ENCODE measurements at regions not wholly inside any gene's neighbourhood (a gene's known extent, or its start where the extent isn't known, plus 50 kb on each side); places are given as distances from the start of the nearest gene placed in this dataset.

DNA sequence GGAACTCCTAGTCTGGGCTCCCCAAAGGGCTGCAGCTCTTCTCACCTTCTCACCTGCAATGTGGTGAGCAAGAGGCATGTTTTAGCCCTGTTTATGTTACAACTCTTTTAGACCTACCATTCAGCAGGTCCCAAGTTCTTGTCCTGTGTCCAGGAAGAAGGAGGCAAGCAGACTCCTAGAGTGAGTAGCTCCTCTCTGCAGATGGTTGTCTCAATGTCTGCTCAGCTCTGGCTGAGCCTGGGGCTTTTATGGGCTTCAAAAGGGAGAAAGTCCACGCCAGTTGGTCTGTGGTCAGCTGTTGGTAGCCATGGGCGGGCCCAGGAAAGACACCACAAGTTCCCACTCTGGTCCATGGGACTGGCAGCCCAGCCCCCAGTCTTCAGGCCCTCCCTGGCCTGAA lies 148.1 kb upstream of the HS6ST1 start:
- H3K79me2 ChIP-seq (ENCODE audit: control insufficient read depth, insufficient read depth, low read length), result no peaks in the 10 kb centered on the region
- no peak overlapping the region for H2AFZ ChIP-seq (ENCODE audit: control insufficient read depth, low read length)
- DNase-seq (ENCODE audit: low read depth, low spot score) (no peak), FAIRE-seq (no peak)
- no peaks in the 10 kb centered on the region for H3K36me3 ChIP-seq (ENCODE audit: control insufficient read depth in 2 of 2, extremely low read depth in 1 of 2, insufficient read depth in 2 of 2, low read length in 2 of 2)
- no peak overlapping the region for H3K27ac ChIP-seq (ENCODE audit: control insufficient read depth, insufficient read depth, low read length)
- H3K9me3 ChIP-seq (ENCODE audit: control insufficient read depth, low read depth, low read length), result peaks cover 8% of the 10 kb centered on the region
- no peaks in the 10 kb centered on the region for H3K27me3 ChIP-seq (ENCODE audit: control insufficient read depth, extremely low read depth, insufficient read depth, low read length)
- dilution Hi-C loops (cut with MboI; ENCODE audit: extremely low pct_ligation_motif_present, low sequenced_read_pairs), result no loop called here
- no peaks in the 10 kb centered on the region for H3K9me1 ChIP-seq (ENCODE audit: control insufficient read depth, extremely low read depth, insufficient read depth, low read length)
- no peaks in the 10 kb centered on the region for H4K20me1 ChIP-seq (ENCODE audit: control insufficient read depth, extremely low read depth, insufficient read depth, low read length)
- no peak overlapping the region for H3K9ac ChIP-seq (ENCODE audit: control insufficient read depth, extremely low read depth, insufficient read depth, low read length)
- H3K4me1 ChIP-seq (ENCODE audit: control insufficient read depth, extremely low read depth, insufficient read depth, low read length), result no peaks in the 10 kb centered on the region
- H3K4me2 ChIP-seq (ENCODE audit: control insufficient read depth, extremely low read depth, insufficient read depth, low read depth, low read length), result no peak overlapping the region
- H3K4me3 ChIP-seq (ENCODE audit: control insufficient read depth in 2 of 3, extremely low read depth in 1 of 3, insufficient read depth in 2 of 3, low read depth in 1 of 3, low read length in 3 of 3), result no peak overlapping the region
- TF ChIP-seq EZH2 (IDR thresholded peaks at IDR 0.05; ENCODE audit: low read length), result no peak
- TF ChIP-seq, protein P1, sequence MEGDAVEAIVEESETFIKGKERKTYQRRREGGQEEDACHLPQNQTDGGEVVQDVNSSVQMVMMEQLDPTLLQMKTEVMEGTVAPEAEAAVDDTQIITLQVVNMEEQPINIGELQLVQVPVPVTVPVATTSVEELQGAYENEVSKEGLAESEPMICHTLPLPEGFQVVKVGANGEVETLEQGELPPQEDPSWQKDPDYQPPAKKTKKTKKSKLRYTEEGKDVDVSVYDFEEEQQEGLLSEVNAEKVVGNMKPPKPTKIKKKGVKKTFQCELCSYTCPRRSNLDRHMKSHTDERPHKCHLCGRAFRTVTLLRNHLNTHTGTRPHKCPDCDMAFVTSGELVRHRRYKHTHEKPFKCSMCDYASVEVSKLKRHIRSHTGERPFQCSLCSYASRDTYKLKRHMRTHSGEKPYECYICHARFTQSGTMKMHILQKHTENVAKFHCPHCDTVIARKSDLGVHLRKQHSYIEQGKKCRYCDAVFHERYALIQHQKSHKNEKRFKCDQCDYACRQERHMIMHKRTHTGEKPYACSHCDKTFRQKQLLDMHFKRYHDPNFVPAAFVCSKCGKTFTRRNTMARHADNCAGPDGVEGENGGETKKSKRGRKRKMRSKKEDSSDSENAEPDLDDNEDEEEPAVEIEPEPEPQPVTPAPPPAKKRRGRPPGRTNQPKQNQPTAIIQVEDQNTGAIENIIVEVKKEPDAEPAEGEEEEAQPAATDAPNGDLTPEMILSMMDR (optimal IDR thresholded peaks at IDR 0.05 in 1 of 3, IDR thresholded peaks at IDR 0.05 in 1 of 3, conservative IDR thresholded peaks at IDR 0.05 in 1 of 3; ENCODE audit: extremely low read depth in 1 of 3, insufficient read depth in 2 of 3, low read length in 3 of 3), result no peak

DNA sequence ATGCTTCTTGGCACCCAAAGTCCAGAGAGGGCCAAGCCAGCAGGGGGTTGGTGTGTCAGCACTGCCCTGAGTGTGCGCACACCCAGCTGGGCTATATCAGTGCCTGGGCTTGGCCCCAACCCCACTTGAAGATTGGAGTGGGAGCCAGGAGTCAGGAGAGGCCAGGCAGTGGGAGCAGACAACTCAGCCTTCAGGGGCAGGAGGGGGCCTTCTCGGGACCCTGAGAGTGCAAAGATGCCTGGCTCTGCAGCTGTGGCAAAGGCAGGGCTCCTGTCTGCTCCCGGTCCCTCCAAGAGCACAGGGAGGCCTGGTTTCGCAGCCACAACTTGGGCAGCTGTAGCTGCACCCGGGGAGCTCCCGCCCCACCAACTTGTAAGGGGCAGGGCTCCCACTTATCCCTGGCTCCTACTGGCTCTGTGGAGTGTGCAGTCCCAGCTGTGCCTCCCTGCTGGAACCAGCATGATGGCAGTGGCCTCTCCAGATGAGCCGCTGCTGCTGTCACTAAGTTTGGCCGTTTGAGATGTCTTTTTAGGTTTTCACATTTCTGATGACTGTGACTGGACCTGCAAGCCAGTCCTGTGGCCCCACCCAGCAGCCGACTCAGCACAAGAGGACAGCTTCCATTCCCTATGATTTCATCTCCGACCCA lies 148.8 kb upstream of the HS6ST1 start:
- H4K20me1 ChIP-seq (ENCODE audit: control insufficient read depth, extremely low read depth, insufficient read depth, low read length), result no peaks in the 10 kb centered on the region
- no peaks in the 10 kb centered on the region for H3K79me2 ChIP-seq (ENCODE audit: control insufficient read depth, insufficient read depth, low read length)
- no peaks in the 10 kb centered on the region for H3K36me3 ChIP-seq (ENCODE audit: control insufficient read depth in 2 of 2, extremely low read depth in 1 of 2, insufficient read depth in 2 of 2, low read length in 2 of 2)
- no peak overlapping the region for H2AFZ ChIP-seq (ENCODE audit: control insufficient read depth, low read length)
- H3K4me2 ChIP-seq (ENCODE audit: control insufficient read depth, extremely low read depth, insufficient read depth, low read depth, low read length), result no peak overlapping the region
- H3K27me3 ChIP-seq (ENCODE audit: control insufficient read depth, extremely low read depth, insufficient read depth, low read length), result no peaks in the 10 kb centered on the region
- no peak for FAIRE-seq
- no peak overlapping the region for H3K9ac ChIP-seq (ENCODE audit: control insufficient read depth, extremely low read depth, insufficient read depth, low read length)
- no peak overlapping the region for H3K4me3 ChIP-seq (ENCODE audit: control insufficient read depth in 2 of 3, extremely low read depth in 1 of 3, insufficient read depth in 2 of 3, low read depth in 1 of 3, low read length in 3 of 3)
- no peaks in the 10 kb centered on the region for H3K9me1 ChIP-seq (ENCODE audit: control insufficient read depth, extremely low read depth, insufficient read depth, low read length)
- peaks cover 8% of the 10 kb centered on the region for H3K9me3 ChIP-seq (ENCODE audit: control insufficient read depth, low read depth, low read length)
- no peak for DNase-seq (ENCODE audit: low read depth, low spot score)
- H3K4me1 ChIP-seq (ENCODE audit: control insufficient read depth, extremely low read depth, insufficient read depth, low read length), result no peaks in the 10 kb centered on the region
- no peak overlapping the region for H3K27ac ChIP-seq (ENCODE audit: control insufficient read depth, insufficient read depth, low read length)
- dilution Hi-C loops (cut with MboI; ENCODE audit: extremely low pct_ligation_motif_present, low sequenced_read_pairs), result no loop called here
- TF ChIP-seq EZH2 (IDR thresholded peaks at IDR 0.05; ENCODE audit: low read length), result no peak
- TF ChIP-seq, protein P1 (optimal IDR thresholded peaks at IDR 0.05 in 1 of 3, IDR thresholded peaks at IDR 0.05 in 1 of 3, conservative IDR thresholded peaks at IDR 0.05 in 1 of 3; ENCODE audit: extremely low read depth in 1 of 3, insufficient read depth in 2 of 3, low read length in 3 of 3), result no peak
